Hepatocyte (in vitro differentiated cells): ENCODE measurements at regions not wholly inside any gene's neighbourhood (a gene's known extent, or its start where the extent isn't known, plus 50 kb on each side); places are given as distances from the start of the nearest gene placed in this dataset.

Experiments
- EZH2 ChIP-seq: fragments of 200-600 bp; sonication (generic); IDR thresholded peaks from 2 replicates; pipeline ENCODE4 v1.6.1; 2016; ENCODE audit warnings: antibody characterized with exemption, mild to moderate bottlenecking, borderline replicate concordance
- EZH2phosphoT487 ChIP-seq: fragments of 200-600 bp; sonication (generic); IDR thresholded peaks from one replicate; pipeline ENCODE4 v1.6.1; 2018; ENCODE audit warnings: antibody characterized with exemption, mild to moderate bottlenecking, low read depth, moderate library complexity; ENCODE audit not compliant: unreplicated experiment, severe bottlenecking
- TF ChIP-seq, protein P1 (sequence below): fragments of 200-600 bp; sonication (generic); IDR thresholded peaks from 2 replicates; pipeline ENCODE4 v1.5.1; 2016; ENCODE audit warnings: antibody characterized with exemption, mild to moderate bottlenecking; ENCODE audit not compliant: poor library complexity

GRCh38 chr2:133837441-133838094 is 269.3 kb upstream of the NCKAP5 start:
- TF ChIP-seq, protein P1, sequence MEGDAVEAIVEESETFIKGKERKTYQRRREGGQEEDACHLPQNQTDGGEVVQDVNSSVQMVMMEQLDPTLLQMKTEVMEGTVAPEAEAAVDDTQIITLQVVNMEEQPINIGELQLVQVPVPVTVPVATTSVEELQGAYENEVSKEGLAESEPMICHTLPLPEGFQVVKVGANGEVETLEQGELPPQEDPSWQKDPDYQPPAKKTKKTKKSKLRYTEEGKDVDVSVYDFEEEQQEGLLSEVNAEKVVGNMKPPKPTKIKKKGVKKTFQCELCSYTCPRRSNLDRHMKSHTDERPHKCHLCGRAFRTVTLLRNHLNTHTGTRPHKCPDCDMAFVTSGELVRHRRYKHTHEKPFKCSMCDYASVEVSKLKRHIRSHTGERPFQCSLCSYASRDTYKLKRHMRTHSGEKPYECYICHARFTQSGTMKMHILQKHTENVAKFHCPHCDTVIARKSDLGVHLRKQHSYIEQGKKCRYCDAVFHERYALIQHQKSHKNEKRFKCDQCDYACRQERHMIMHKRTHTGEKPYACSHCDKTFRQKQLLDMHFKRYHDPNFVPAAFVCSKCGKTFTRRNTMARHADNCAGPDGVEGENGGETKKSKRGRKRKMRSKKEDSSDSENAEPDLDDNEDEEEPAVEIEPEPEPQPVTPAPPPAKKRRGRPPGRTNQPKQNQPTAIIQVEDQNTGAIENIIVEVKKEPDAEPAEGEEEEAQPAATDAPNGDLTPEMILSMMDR = no peak
- TF ChIP-seq EZH2phosphoT487 (no peak), EZH2 (no peak)
